ENCODE measurements at regions not wholly inside any gene's neighbourhood (a gene's known extent, or its start where the extent isn't known, plus 50 kb on each side); places are given as distances from the start of the nearest gene placed in this dataset.

GRCh38 chr6:45830441-45831139 lies 185.1 kb downstream of the CLIC5 start:
- no peak overlapping the region for H3K9ac ChIP-seq (ENCODE audit: insufficient read depth, low read length, poor library complexity, severe bottlenecking)

GRCh38 chr6:45829873-45830272 lies 185.8 kb downstream of the CLIC5 start:
- 100% methylated on average over 1 of the region's 1 CpG for WGBS (ENCODE audit: insufficient coverage)

More at GRCh38 chr6:45830441-45831139, 185.1 kb downstream of the CLIC5 start:
- DNase-seq: peak in 1 of 3 donors; percentile 10
- Histone ChIP-seq H3K36me3 (replicated peaks in 1 of 2; ENCODE audit: control insufficient read depth in 1 of 2, insufficient read depth in 2 of 2, low read length in 2 of 2) (no peaks in the 10 kb centered on the region), H3K4me1 (ENCODE audit: control insufficient read depth in 1 of 2, insufficient read depth in 2 of 2, low read length in 2 of 2) (peaks cover 0 to 10% of the 10 kb centered on the region in 2 donors), H3K9me3 (replicated peaks in 1 of 2; ENCODE audit: control insufficient read depth in 1 of 2, insufficient read depth in 1 of 2, low read length in 2 of 2) (no peaks in the 10 kb centered on the region), H3K79me2 (ENCODE audit: insufficient read depth, low read length) (no peaks in the 10 kb centered on the region), H3K4me2 (replicated peaks; ENCODE audit: extremely low read depth, low read length, poor library complexity, severe bottlenecking) (peak overlapping the region; percentile 6), H3K27ac (ENCODE audit: low read depth in 1 of 2, low read length in 2 of 2) (no peak overlapping the region), H4K20me1 (ENCODE audit: insufficient read depth, low read length) (no peaks in the 10 kb centered on the region), H3K27me3 (ENCODE audit: control insufficient read depth in 2 of 2, insufficient read depth in 2 of 2, low read length in 2 of 2) (no peaks in the 10 kb centered on the region), H3K4me3 (replicated peaks in 1 of 3; ENCODE audit: low read depth in 2 of 3, low read length in 3 of 3) (no peak overlapping the region), H2AFZ (ENCODE audit: insufficient read depth, low read depth, low read length, poor library complexity, severe bottlenecking) (no peak overlapping the region)
- no peak for TF ChIP-seq CTCF (IDR thresholded peaks at IDR 0.05)
- Mint-ChIP-seq H3K36me3 (no peaks in the 10 kb centered on the region), H3K27me3 (ENCODE audit: low read depth in 3 of 3) (peaks cover 0 to 2% (median 0%) of the 10 kb centered on the region in 3 donors), H3K27ac (no peak overlapping the region), H3K9me3 (no peaks in the 10 kb centered on the region), H3K4me1 (peaks cover 16% of the 10 kb centered on the region), H3K4me3 (peak overlapping the region in 1 of 2 donors; percentile 37)
- intact Hi-C loops (cut with micrococcal nuclease): no loop called here
- WGBS (ENCODE audit: insufficient coverage): 14% methylated on average over 5 of the region's 9 CpGs

More at GRCh38 chr6:45829873-45830272, 185.8 kb downstream of the CLIC5 start:
- no peak for DNase-seq
- TF ChIP-seq CTCF (IDR thresholded peaks at IDR 0.05): no peak
- Histone ChIP-seq H3K9me3 (replicated peaks in 1 of 2; ENCODE audit: control insufficient read depth in 1 of 2, insufficient read depth in 1 of 2, low read length in 2 of 2) (no peaks in the 10 kb centered on the region), H4K20me1 (ENCODE audit: insufficient read depth, low read length) (no peaks in the 10 kb centered on the region), H3K27ac (ENCODE audit: low read depth in 1 of 2, low read length in 2 of 2) (no peak overlapping the region), H3K9ac (ENCODE audit: insufficient read depth, low read length, poor library complexity, severe bottlenecking) (no peak overlapping the region), H2AFZ (ENCODE audit: insufficient read depth, low read depth, low read length, poor library complexity, severe bottlenecking) (no peak overlapping the region), H3K79me2 (ENCODE audit: insufficient read depth, low read length) (no peaks in the 10 kb centered on the region), H3K27me3 (ENCODE audit: control insufficient read depth in 2 of 2, insufficient read depth in 2 of 2, low read length in 2 of 2) (no peaks in the 10 kb centered on the region), H3K4me1 (ENCODE audit: control insufficient read depth in 1 of 2, insufficient read depth in 2 of 2, low read length in 2 of 2) (peaks cover 0 to 10% of the 10 kb centered on the region in 2 donors), H3K36me3 (replicated peaks in 1 of 2; ENCODE audit: control insufficient read depth in 1 of 2, insufficient read depth in 2 of 2, low read length in 2 of 2) (no peaks in the 10 kb centered on the region), H3K4me2 (replicated peaks; ENCODE audit: extremely low read depth, low read length, poor library complexity, severe bottlenecking) (no peak overlapping the region), H3K4me3 (replicated peaks in 1 of 3; ENCODE audit: low read depth in 2 of 3, low read length in 3 of 3) (no peak overlapping the region)
- H3K27me3 Mint-ChIP-seq (ENCODE audit: low read depth in 3 of 3): peaks cover 0 to 2% (median 0%) of the 10 kb centered on the region in 3 donors
- intact Hi-C loops (cut with micrococcal nuclease): no loop called here
- H3K36me3 Mint-ChIP-seq: no peaks in the 10 kb centered on the region
- H3K27ac Mint-ChIP-seq: peak overlapping the region in 1 of 7 donors; percentile 5
- peaks cover 0 to 2% (median 0%) of the 10 kb centered on the region in 7 donors for H3K9me3 Mint-ChIP-seq
- peaks cover 16% of the 10 kb centered on the region for H3K4me1 Mint-ChIP-seq
- no peak overlapping the region for H3K4me3 Mint-ChIP-seq
